ENCODE measurements at regions not wholly inside any gene's neighbourhood (a gene's known extent, or its start where the extent isn't known, plus 50 kb on each side); places are given as distances from the start of the nearest gene placed in this dataset.

- Mint-ChIP-seq H3K27me3 (ENCODE audit: unreplicated experiment) (no peaks in the 10 kb centered on the region), H3K4me3 (ENCODE audit: unreplicated experiment) (peak overlapping the region; percentile 33), H3K36me3 (ENCODE audit: unreplicated experiment) (no peaks in the 10 kb centered on the region), H3K9me3 (ENCODE audit: unreplicated experiment) (no peaks in the 10 kb centered on the region), H3K4me1 (ENCODE audit: unreplicated experiment) (peaks cover 76% of the 10 kb centered on the region), H3K27ac (ENCODE audit: unreplicated experiment) (peak overlapping the region; percentile 88)
- DNase-seq (ENCODE audit: extremely low spot score, unreplicated experiment): peak; percentile 88
- TF ChIP-seq CTCF (IDR thresholded peaks at IDR 0.05): no peak
Measured at GRCh38 chr1:170309389-170310013, 163.7 kb downstream of the NTMT2 start.

- no peak for TF ChIP-seq CTCF (IDR thresholded peaks at IDR 0.05)
- H3K27me3 Mint-ChIP-seq (ENCODE audit: unreplicated experiment): no peaks in the 10 kb centered on the region
- no peaks in the 10 kb centered on the region for H3K36me3 Mint-ChIP-seq (ENCODE audit: unreplicated experiment)
- H3K27ac Mint-ChIP-seq (ENCODE audit: unreplicated experiment): peak overlapping the region; percentile 88
- DNase-seq (ENCODE audit: extremely low spot score, unreplicated experiment): no peak
- H3K4me1 Mint-ChIP-seq (ENCODE audit: unreplicated experiment): peaks cover 76% of the 10 kb centered on the region
- no peak overlapping the region for H3K4me3 Mint-ChIP-seq (ENCODE audit: unreplicated experiment)
- no peaks in the 10 kb centered on the region for H3K9me3 Mint-ChIP-seq (ENCODE audit: unreplicated experiment)
Measured at GRCh38 chr1:170310014-170310405, 164.3 kb downstream of the NTMT2 start.

GRCh38 chr1:170310951-170311350, 165.2 kb downstream of the NTMT2 start:
- no peaks in the 10 kb centered on the region for H3K27me3 Mint-ChIP-seq (ENCODE audit: unreplicated experiment)
- H3K9me3 Mint-ChIP-seq (ENCODE audit: unreplicated experiment): peaks cover 5% of the 10 kb centered on the region
- TF ChIP-seq CTCF (IDR thresholded peaks at IDR 0.05): no peak
- no peak for DNase-seq (ENCODE audit: extremely low spot score, unreplicated experiment)
- H3K4me1 Mint-ChIP-seq (ENCODE audit: unreplicated experiment): peaks cover 73% of the 10 kb centered on the region
- H3K4me3 Mint-ChIP-seq (ENCODE audit: unreplicated experiment): no peak overlapping the region
- no peaks in the 10 kb centered on the region for H3K36me3 Mint-ChIP-seq (ENCODE audit: unreplicated experiment)
- peak overlapping the region; percentile 88 for H3K27ac Mint-ChIP-seq (ENCODE audit: unreplicated experiment)

- H3K27ac Mint-ChIP-seq (ENCODE audit: unreplicated experiment): peak overlapping the region; percentile 2
- DNase-seq (ENCODE audit: extremely low spot score, unreplicated experiment): no peak
- TF ChIP-seq CTCF (IDR thresholded peaks at IDR 0.05): no peak
- H3K27me3 Mint-ChIP-seq (ENCODE audit: unreplicated experiment): no peaks in the 10 kb centered on the region
- peaks cover 58% of the 10 kb centered on the region for H3K4me1 Mint-ChIP-seq (ENCODE audit: unreplicated experiment)
- peaks cover 5% of the 10 kb centered on the region for H3K9me3 Mint-ChIP-seq (ENCODE audit: unreplicated experiment)
- H3K36me3 Mint-ChIP-seq (ENCODE audit: unreplicated experiment): no peaks in the 10 kb centered on the region
- no peak overlapping the region for H3K4me3 Mint-ChIP-seq (ENCODE audit: unreplicated experiment)
Measured at GRCh38 chr1:170313306-170313705, 167.5 kb downstream of the NTMT2 start.

GRCh38 chr1:170316270-170316669, 170.5 kb downstream of the NTMT2 start:
- peaks cover 5% of the 10 kb centered on the region for H3K9me3 Mint-ChIP-seq (ENCODE audit: unreplicated experiment)
- H3K27ac Mint-ChIP-seq (ENCODE audit: unreplicated experiment): peak overlapping the region; percentile 31
- H3K4me1 Mint-ChIP-seq (ENCODE audit: unreplicated experiment): peaks cover 43% of the 10 kb centered on the region
- no peaks in the 10 kb centered on the region for H3K36me3 Mint-ChIP-seq (ENCODE audit: unreplicated experiment)
- TF ChIP-seq CTCF (IDR thresholded peaks at IDR 0.05): no peak
- no peak for DNase-seq (ENCODE audit: extremely low spot score, unreplicated experiment)
- no peak overlapping the region for H3K4me3 Mint-ChIP-seq (ENCODE audit: unreplicated experiment)
- H3K27me3 Mint-ChIP-seq (ENCODE audit: unreplicated experiment): no peaks in the 10 kb centered on the region

Data from osteocyte (in vitro differentiated cells).